Stimulated activated CD8-positive, alpha-beta memory T cell treated with anti-CD3 and anti-CD28 coated beads, Interleukin-7, amount 100 ng/mL, for 24 hours (primary cell): ENCODE measurements at regions not wholly inside any gene's neighbourhood (a gene's known extent, or its start where the extent isn't known, plus 50 kb on each side); places are given as distances from the start of the nearest gene placed in this dataset.
"Not testable (repeated sequence)": the region's sequence is repeated elsewhere in the genome, so short reads cannot be mapped to it uniquely, and the experiment has no call there.

Source experiments
- DNase-seq: peaks from one replicate; pipeline ENCODE4 v3.0.0-alpha.2; 2020; ENCODE audit warnings: low read depth

DNA sequence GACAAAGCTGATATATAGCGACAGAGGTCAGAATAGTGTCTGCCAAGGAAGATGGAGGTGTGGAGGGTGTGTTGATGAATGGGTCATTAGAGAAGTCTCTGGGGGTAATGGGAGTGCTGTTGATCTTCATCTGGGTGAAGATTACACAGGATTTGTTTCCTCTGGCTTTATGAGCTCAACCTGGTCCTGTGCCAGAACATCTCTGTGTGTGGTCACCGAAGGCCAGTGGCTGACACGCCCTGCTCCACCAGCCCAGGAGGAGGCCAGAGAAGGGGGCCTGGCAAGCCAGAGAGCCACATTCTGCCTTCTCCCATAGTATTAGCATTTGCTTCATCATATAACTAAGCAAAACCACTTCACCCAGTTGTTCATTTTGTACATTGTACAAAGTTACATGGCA, 121.1 kb downstream of the ZNF621 start:
- no peak for DNase-seq

DNA sequence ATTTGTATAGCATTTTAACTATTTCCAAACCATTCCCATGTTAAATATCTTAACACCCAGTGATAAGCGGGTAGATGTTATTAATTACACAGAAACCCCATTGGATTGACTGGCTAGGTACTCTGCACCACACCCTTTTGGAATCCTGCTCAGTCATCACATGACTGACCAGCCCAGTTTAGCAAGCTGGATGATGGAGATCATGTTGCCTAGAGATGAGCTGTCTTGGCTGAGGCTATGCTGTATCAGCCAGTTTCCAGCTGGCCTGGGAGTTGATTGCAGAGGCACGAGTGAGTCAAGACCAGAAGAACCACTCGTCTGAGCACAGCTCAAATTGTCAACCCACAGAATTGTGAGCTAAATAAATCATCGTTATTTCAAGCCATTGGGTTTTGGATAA, 124.6 kb downstream of the ZNF621 start:
- no peak for DNase-seq

DNA sequence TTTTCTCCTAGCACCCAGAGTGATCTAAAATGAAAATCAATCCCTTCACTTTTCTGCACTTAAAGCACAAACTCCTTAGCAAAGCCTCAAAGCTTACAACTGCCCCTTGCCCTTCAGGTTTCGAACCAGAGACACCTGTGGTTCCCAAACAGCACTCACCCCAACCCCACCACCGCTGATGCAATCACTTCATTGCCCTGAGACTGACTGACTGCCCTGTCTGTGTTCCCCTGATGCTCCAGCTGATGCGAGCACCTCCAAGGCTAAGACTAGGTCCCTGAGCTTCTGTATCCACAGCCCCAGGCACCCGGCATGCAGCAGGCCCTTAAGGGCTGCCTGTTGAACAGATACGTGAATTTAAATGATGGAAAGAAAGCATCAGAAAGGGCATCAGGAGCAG, 127.3 kb downstream of the ZNF621 start:
- no peak for DNase-seq

DNA sequence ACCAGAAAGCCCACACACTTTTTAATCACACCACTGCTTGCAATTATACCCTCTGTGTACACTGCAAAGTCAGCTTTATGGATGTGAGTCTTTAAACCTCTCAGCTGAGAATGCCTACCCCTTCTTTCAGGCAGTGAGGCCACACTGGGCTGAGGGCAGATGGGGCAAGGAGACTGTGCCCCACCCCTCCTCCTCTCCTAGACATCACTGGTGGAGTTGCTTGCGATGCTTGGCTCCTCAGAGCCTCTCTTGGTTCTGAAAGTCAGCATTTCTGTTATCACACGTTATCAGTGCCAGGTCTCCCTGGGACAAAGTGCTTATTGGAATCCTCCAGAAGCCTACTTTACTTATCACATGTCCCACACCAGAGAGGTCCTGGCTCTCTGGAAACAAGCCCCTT, 128.2 kb downstream of the ZNF621 start:
- DNase-seq = no peak

DNA sequence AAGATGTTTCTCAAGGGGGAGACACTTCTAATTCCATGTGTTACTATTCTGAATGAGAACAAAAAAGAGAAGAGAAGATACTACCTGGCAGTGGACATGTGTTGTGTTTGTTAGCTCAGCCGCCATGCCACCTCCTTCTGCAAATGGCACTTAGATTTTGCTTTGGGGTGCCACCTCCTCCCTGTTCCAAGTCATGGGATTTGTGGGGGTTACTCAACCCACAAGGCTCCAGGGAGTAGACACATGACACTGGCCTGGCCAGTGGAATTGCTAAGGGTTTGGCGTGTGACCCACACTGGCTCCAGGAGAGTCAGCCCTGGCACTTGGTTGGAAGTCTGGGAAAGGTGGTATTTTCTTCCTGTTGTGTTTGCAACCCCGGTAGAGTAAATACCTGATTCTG, 129.1 kb downstream of the ZNF621 start:
- no peak for DNase-seq

DNA sequence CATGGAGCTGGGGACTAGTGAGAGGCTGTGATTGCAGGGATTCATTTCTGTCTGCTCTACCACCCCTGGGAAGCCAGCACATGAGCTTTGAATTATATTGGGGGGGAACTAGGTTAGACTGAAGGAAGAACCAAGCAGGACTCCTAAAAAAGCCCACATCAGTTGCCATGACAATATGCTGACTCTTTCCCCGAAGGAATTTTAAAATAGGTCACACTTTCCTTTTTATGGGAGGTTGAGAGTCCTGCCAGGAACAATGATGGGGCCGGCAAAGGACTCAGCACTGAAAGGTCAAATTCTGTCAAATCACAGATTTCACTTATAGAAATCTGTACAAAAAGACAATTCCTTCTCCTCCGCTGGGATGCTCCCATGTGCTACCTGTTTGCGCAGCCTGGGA, 130.8 kb downstream of the ZNF621 start:
- DNase-seq = no peak

DNA sequence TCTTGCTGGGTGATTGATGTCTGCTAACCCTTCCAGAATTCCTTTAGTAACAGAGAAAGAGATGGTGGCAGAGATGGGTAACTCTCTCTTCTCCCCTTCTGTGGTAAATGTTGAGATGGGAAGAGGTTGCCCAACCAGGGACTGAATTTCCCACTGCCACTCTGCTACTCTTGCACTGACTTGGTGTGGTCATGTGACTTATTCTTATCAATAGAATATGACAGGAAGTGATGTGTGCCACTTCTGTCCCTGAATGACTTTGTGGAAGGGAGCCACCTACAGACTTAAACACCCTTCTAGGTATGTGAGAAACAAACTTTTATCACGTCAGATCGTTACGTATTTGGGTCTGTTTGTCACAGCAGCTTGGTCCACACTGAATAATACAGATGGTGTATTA, 132.9 kb downstream of the ZNF621 start:
- DNase-seq = no peak

DNA sequence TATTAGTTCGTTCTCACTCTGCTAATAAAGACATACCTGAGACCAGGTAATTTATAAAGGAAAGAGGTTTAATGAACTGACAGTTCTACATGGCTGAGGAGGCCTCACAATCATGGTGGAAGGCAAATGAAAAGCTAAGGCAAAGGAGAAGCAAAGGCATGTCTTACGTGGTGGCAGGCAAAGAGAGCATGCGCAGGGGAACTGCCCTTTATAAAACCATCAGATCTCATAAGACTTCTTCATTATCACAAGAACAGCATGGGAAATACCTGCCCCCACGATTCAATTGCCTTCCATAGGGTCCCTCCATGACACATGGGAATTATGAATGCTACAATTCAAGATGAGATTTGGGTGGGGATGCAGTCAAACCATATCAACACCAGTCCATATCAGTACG, 133.5 kb downstream of the ZNF621 start:
- DNase-seq = no peak

DNA sequence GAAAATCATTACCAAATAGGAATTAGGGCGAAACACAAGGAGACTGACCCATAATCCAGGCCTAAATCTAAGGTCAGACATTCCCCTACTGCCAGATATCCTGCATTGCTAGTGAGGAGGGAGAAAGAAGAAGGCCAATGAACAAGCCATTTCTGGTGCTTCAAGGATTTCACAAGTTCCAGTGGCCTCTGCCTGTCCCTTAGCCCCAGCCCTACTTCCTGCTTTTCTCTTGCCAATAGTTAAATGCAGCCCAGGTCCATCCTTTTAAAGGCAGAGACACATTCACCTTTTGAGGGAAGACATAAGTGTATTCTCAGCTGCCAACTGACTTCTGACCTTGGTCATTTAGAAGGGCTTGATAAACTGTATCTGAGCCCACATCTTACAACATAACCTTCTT, 135.8 kb downstream of the ZNF621 start:
- no peak for DNase-seq

DNA sequence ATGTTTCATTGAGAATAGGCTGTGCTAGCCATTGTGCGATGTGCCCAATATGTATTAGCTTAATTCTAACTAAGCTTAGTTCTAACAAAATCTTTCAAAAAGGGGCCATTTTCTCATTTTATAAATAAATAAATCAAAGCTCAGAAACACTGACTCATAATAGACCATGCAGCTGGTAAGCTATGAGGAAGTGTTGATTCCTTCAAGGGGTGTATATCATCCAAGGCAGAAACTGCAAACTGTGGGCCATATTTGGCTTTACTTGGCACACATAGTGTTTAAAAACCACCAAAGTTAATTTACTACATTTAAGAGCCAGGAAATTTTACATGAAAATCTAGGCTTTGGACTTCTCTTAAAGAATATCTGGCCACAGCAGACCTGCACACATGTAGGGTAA, 136.5 kb downstream of the ZNF621 start:
- DNase-seq = no peak

DNA sequence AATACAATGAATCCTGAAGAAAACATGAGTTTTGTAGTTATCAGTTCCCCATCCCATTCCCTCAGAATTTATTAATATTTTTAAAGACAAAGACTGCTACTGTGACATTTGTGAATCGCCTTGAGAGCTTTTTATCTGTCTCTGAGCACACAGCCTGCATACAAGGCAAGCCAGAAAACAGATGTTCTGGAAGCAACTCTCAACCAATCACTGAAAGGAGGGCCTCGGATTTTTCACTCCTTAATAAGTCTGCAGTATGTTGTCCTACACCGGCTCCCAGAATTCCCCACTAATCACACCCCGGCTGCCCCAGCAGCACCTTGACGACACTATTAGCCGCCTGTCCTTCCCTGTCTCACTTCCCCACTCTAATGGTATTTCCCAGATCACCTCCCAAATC, 138.5 kb downstream of the ZNF621 start:
- no peak for DNase-seq

DNA sequence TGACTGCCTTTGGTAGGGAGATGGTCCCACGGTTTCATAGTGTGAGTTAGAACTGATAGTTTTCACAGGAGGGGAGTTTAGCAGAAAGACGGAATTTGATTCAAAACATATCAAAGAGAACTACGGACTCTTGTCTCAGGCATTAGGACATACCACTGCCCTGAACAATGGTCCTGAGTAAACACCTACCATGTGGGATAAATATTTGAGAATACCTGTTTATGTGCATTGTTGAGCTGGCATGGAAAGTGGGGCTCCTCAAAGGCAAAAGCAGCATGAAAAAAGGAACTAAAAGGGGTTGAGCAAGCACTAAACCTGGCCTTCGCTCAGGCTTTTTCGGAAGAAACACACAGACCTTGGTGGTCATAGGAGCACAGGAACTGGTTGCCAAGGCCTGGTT, 144.4 kb downstream of the ZNF621 start:
- DNase-seq = no peak

DNA sequence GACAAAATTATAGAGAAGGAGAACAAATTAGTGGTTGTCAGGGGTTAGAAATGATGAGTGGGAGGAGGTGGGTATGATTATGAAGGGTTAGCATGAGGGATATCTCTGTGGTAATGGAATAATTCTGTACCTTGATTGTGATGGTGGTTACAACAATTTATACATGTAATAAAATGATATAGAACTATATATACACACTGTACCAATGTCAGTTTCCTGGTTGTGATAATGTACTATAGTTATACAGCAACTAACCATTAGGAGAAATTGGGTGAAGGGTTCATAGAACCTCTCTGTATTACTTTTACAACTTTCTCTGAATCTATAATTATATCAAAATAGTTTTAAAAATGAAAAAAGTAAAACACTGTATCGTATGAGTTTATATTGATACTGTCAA, 148.1 kb downstream of the ZNF621 start:
- no peak for DNase-seq

DNA sequence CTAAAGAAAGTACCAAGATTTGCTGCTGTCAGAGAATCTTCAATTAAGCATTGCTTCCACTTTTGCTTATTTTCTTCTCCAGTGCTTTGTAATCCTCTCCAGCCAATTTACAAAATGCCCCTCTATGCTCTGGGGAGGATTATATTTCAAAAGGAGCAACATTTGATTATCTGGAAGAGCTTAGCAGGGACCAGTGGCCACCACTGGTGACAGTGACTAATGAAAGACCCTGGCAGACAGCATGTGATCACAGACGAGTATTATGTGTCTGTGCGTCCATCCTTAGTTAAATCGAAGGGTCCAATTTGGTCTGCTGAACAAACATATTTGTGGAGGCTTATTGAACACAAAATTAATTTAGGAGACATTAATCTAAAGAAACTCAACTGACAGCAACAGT, 152.6 kb downstream of the ZNF621 start:
- DNase-seq = no peak

DNA sequence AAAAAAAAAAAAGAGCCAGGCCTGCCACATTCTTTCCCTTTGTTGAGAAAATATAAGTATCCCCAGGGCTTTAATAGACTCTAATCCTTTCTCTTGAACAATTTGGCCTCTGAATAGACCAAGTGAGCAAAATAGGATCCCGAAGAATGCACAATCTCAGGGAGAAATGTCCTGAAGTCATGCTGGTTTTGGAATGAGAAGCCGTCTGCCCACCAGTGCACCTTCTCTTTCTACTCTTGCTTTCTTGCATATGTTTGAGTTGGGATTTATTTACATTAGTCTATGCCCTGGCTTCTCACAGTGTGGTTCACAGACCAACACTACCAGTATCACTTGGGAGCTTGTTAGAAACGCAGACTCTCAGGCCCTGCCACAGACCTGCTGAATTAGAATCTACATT, 153.0 kb downstream of the ZNF621 start:
- no peak for DNase-seq

DNA sequence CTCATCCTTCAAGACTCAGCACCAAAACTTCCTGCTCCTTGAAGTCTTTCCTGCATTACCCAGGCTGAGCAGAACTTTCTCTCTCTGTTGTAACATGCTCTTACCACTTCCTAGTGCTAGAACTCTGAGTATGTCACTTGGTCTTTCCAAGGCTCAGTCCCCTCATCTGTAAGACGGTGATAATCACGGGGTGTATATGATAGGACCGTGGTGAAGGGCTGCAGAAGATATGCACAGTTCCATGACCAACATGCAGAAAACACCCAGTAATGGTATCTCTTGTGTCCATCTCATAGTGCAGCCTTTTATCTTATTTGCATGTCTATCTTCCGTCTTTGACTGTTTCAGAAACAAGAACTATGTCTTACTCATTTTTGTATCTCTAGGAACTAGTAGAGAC, 154.5 kb downstream of the ZNF621 start:
- DNase-seq = no peak

DNA sequence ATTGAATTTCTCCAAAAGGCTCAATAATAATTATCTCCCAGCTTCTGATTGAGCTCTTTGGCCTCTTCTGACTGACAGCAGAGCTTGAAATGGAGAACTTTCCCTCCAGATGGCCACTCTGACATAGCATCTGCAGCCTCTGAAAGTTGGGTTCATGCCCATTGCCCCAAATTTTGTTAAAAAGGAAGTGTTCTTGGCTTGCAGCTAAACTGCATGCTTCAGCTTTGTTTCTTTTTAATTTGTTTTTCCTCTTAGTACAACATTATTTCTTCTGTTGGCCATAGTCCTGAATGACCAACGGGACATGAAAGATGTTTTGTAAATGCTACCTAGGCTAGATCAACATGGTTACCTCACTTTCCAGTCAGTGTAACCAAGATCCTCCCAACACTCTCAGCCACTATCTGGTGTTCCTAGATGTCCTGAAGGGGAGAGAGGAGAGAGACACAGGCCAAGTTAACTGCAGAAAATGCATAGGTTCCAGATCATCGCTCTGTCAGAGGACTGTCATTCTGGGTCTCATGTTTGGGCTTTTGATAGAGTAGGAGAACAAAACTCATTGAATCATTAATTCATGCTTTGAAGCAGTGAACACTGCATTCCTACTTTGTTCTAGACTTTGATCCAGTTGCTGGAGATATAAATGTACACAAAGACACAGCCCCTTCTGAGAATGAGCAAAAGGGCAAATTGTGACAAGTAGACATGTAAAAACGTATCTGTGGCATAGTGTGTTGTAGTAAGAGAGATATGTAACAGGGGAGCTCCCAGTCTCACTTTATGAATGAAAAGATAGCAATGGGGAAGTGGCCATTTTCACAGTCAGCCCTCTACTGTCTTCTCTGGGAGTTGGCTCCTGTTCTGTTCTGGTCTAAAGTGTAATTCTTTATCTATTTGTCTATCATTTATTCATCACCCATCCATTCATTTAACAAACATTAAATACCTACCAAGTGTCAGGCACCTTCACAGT, 156.2 kb downstream of the ZNF621 start:
- no peak for DNase-seq

DNA sequence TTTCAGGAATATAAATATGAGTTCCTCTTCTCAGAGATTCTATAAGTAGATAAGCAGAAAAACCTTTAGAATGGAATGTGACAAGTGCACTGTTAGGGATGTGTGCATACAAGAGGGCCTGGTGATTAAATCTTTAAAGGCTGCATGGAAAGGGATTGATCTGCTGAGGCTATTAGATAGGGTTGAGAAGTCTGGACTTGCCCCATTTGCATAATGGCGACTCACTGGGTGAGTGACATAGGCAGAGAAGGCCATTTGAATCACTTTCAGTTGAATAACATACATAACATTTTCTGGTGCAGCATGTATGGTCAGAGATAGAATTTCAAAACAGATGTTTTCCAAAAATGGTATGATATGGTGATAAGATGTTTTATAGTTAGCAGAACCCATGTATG, 156.9 kb downstream of the ZNF621 start:
- DNase-seq = no peak

DNA sequence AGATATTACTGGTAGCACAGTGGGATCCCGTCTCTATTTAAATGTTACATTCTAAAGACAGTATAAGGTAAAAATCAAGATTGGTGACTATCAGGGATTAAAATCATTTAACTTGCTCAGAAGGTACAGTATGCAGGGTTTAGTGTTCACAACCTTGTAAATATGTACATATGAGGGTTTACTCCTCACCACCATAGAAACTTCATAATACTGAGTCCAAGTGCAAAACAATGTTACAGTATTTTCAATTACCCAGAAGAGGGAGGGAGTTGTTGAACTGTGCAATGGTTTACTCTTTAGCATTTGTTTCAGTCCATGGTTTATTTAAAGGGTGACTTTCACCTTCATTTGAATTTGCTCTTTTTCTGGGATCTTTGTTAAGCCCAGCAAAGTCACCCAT, 165.1 kb downstream of the ZNF621 start:
- DNase-seq = no peak

DNA sequence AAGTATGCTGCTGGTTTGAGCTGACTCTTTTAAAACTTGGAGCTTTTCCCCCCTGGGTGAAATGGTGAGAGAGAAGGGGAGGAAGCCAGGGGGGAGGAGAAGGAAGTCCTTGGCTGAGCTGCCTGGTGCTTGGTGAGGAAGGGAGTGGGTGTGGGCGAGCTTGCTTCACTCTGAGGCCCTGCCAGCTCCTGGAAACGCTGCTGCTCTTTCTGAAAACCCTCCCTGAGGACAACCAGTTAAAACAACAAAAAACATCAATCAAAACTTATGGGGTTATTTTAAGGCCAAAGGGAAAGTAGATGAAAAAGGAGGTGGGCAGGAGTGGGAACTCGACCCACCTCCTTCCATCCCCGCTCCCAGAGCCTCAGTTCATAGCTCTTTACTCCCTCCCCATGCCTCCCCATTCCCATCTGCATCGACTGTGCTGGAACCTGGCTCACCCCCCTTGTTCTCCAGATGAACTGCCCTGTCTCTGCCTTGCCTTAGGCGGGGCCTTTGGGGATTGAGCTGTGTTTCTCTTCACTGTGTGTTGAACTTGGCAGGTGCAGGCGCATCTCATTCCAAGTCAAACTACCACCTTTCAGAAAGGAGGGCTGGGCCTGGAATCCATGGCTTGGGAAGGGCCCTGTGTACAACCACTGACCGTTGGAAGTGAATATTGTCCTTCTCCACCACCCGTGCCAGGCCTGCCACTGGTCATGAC, 166.1 kb downstream of the ZNF621 start:
- no peak for DNase-seq

DNA sequence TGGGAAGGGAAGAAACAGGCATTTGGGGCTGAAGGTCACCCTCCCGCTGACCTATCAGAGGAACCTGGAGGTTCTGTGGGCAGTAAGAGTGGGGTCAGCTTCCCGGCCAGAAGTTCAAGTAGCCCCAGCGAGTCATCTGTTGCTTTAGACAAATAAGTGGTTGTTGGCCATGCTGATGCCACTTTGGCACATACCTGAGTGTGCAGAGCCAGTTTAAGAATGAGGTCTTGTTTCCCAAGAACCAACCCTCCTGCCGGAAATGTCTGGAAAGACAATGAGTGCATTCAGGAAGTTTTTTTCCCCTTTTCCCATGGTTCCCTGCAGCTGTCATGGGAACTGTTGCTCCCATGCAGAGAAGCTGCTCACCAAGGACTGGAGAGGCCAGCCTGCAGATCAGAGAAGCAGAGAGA, 166.7 kb downstream of the ZNF621 start:
- DNase-seq = no peak

DNA sequence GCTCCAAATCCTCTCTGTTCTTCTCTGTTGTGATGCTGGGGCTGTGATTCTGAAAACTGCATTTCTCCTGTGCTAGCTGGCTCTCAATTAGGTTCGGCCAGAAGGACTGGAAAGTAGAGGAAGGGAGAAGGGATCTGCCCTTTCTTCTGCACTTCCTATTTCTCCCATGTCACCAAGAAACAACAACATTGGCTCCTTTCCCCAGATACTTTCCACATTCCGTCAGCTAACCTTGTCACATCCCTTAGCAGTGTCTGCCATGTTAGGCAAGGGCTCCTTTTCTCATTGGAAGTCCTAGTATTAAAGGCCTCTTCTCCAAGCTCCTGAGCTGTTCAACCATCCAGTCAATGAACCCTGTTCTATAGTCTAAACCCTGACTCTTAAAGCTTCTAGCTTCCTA, 171.1 kb downstream of the ZNF621 start:
- DNase-seq = no peak

DNA sequence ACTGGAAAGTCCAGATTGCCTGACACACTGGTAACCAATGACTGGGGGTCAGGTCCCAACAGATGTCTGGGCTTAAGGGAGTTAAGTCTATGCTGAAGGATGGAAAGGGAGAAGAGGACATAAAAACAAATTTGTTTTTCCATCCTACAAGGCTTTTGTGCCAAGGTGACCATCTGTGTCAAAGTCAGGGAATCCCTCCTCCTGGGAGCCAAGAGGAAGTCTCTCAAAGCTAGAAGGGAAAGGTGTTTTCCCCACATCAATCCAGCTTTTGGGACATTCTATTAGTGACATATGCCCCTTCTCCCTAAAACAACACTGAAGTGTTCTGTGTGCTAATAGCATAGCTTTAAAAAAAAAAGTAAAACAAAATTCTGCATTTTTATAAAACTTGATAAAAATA, 173.9 kb downstream of the ZNF621 start:
- not testable (repeated sequence) for DNase-seq
